Gastroesophageal sphincter (tissue), 3 donors: ENCODE measurements at regions not wholly inside any gene's neighbourhood (a gene's known extent, or its start where the extent isn't known, plus 50 kb on each side); places are given as distances from the start of the nearest gene placed in this dataset.

Experiments used
- CTCF ChIP-seq, 4 experiments: fragments of 200-600 bp in 2 of 4; fragments of 450-650 bp in 2 of 4; sonication (generic) in 1 of 4; IDR thresholded peaks; one replicate each; pipeline ENCODE4 v1.5.1; 2017 to 2019; ENCODE audit warnings: antibody characterized with exemption in 4 of 4, mild to moderate bottlenecking in 2 of 4, moderate library complexity in 2 of 4
- EP300 ChIP-seq: sonication (generic); formaldehyde crosslinking; IDR thresholded peaks from one replicate; pipeline ENCODE4 v1.6.1; 2017; ENCODE audit warnings: antibody characterized with exemption, mild to moderate bottlenecking
- POLR2A ChIP-seq, 2 donors: fragments of 450-650 bp; IDR thresholded peaks; one replicate each; pipeline ENCODE4 v1.6.1; 2017; ENCODE audit warnings: antibody characterized with exemption in 2 of 2, mild to moderate bottlenecking in 2 of 2, moderate library complexity in 1 of 2
- POLR2AphosphoS5 ChIP-seq: sonication (generic); formaldehyde crosslinking; IDR thresholded peaks from one replicate; pipeline ENCODE4 v1.6.1; 2017; ENCODE audit warnings: antibody characterized with exemption

GRCh38 chr16:73304008-73304774 lies 256.3 kb upstream of the ZFHX3 start:
- TF ChIP-seq CTCF (IDR thresholded peaks at IDR 0.05) (no peak), EP300 (no peak), POLR2A (IDR thresholded peaks at IDR 0.05) (no peak), POLR2AphosphoS5 (no peak)
